GM18499 (cell line): ENCODE measurements at regions not wholly inside any gene's neighbourhood (a gene's known extent, or its start where the extent isn't known, plus 50 kb on each side); places are given as distances from the start of the nearest gene placed in this dataset.

Source experiments
- ATAC-seq: cut with Tn5 transposase; IDR thresholded peaks from one replicate; pipeline ENCODE4 v1.9.1; 2021; ENCODE audit warnings: moderate number of reproducible peaks; ENCODE audit not compliant: insufficient read depth, unreplicated experiment

GRCh38 chr9:1404940-1405339, 354.8 kb downstream of the DMRT2 start:
- ATAC-seq = no peak

- no peak for ATAC-seq
Observed at GRCh38 chr9:1411826-1412225, 361.7 kb downstream of the DMRT2 start.

GRCh38 chr9:1414711-1415131, 364.6 kb downstream of the DMRT2 start:
- no peak for ATAC-seq

GRCh38 chr9:1415146-1415545, 365.0 kb downstream of the DMRT2 start:
- ATAC-seq = no peak

- ATAC-seq = no peak
Observed at GRCh38 chr9:1416261-1416660, 366.1 kb downstream of the DMRT2 start.

GRCh38 chr9:1421436-1421835, 371.3 kb downstream of the DMRT2 start:
- no peak for ATAC-seq

- ATAC-seq = no peak
Observed at GRCh38 chr9:1427875-1428274, 377.7 kb downstream of the DMRT2 start.

GRCh38 chr9:1429297-1429696, 379.1 kb downstream of the DMRT2 start:
- no peak for ATAC-seq

GRCh38 chr9:1431461-1431860, 381.3 kb downstream of the DMRT2 start:
- ATAC-seq = no peak

- ATAC-seq = no peak
Observed at GRCh38 chr9:1434052-1434767, 384.1 kb downstream of the DMRT2 start.

GRCh38 chr9:1434811-1435210, 384.7 kb downstream of the DMRT2 start:
- ATAC-seq = no peak

- no peak for ATAC-seq
Observed at GRCh38 chr9:1440256-1440655, 390.1 kb downstream of the DMRT2 start.

- no peak for ATAC-seq
Observed at GRCh38 chr9:1442105-1442504, 391.9 kb downstream of the DMRT2 start.

GRCh38 chr9:1443450-1443849, 393.3 kb downstream of the DMRT2 start:
- ATAC-seq = no peak

- no peak for ATAC-seq
Observed at GRCh38 chr9:1446671-1447070, 396.5 kb downstream of the DMRT2 start.

GRCh38 chr9:1453636-1454035, 403.5 kb downstream of the DMRT2 start:
- ATAC-seq = no peak

GRCh38 chr9:1454211-1454610, 404.1 kb downstream of the DMRT2 start:
- ATAC-seq = no peak

GRCh38 chr9:1454616-1455347, 404.6 kb downstream of the DMRT2 start:
- ATAC-seq = no peak

- no peak for ATAC-seq
Observed at GRCh38 chr9:1455766-1456165, 405.6 kb downstream of the DMRT2 start.

GRCh38 chr9:1456301-1457024, 406.3 kb downstream of the DMRT2 start:
- ATAC-seq = no peak

GRCh38 chr9:1457460-1457859, 407.3 kb downstream of the DMRT2 start:
- no peak for ATAC-seq
